ENCODE measurements at regions not wholly inside any gene's neighbourhood (a gene's known extent, or its start where the extent isn't known, plus 50 kb on each side); places are given as distances from the start of the nearest gene placed in this dataset.

DNA sequence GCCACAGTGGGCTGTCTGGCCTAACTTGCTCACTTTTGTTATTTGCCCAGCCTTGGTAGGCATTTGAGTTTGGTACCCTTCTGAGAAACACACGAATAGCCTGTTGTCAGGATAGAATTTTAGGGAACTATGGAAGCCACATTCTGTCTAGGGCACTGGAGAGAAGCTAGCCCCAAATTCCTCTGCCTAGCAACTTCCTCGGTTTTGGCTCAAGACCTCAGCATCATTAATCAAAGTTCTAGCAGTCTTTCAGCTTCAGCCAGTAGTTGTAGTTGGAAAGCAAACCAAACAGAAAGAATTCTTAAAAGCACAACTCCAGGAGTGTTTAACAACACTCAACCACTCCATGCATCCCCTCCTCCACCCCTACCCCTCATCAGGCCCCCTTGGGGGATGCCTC, 572.1 kb upstream of the PSMD7 start:
- no peaks in the 10 kb centered on the region for H3K36me3 ChIP-seq (ENCODE audit: control insufficient read depth, insufficient read depth, low read length)
- DNase-seq: no peak
- H3K4me3 ChIP-seq (ENCODE audit: low read length): no peak overlapping the region
- H3K9me3 ChIP-seq (replicated peaks; ENCODE audit: control insufficient read depth, low read depth, low read length): no peaks in the 10 kb centered on the region
- H3K27ac ChIP-seq (ENCODE audit: low read length): no peak overlapping the region
- 89% methylated on average over 1 of the region's 2 CpGs for WGBS (ENCODE audit: insufficient coverage)
- H3K4me1 ChIP-seq (ENCODE audit: control insufficient read depth, insufficient read depth, low read length): no peaks in the 10 kb centered on the region
- H3K27me3 ChIP-seq (ENCODE audit: control insufficient read depth, insufficient read depth, low read length): no peaks in the 10 kb centered on the region

DNA sequence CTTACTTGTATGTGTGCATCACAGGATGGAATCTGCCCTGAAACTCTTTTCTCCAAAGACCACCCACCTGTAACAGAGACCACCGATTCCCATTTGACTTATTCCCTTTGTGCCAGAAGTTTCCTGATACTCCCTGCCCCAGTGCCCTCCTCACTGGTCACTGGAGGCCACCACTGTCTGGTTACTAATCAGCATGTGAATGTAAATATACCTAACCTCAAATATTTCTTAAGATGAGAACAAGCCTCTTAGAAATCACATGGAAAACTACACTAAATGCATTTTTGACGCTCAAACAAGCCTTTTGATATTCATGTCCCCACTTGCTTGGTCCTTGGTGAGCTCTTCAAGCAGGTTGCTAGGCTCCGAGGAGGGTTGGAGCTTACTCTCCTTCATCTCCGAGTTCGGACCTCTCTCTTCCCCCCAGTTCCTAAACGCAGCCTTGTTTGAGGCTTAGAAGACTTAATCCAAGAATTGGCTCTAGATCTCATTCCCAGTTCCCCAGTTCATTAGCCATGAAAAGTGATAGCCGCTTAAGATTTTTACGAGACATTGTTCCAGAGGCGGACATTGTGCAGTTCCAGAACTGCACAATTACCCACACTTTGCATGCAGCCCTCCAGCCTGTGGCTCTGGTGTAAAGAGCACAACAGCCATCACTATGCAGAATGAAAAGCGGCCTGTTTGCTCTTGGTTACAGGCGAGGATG, 579.2 kb upstream of the PSMD7 start:
- DNase-seq: no peak
- Histone ChIP-seq H3K9me3 (replicated peaks; ENCODE audit: control insufficient read depth, low read depth, low read length) (no peaks in the 10 kb centered on the region), H3K36me3 (ENCODE audit: control insufficient read depth, insufficient read depth, low read length) (no peaks in the 10 kb centered on the region), H3K27ac (ENCODE audit: low read length) (no peak overlapping the region), H3K27me3 (ENCODE audit: control insufficient read depth, insufficient read depth, low read length) (no peaks in the 10 kb centered on the region), H3K4me3 (ENCODE audit: low read length) (no peak overlapping the region), H3K4me1 (ENCODE audit: control insufficient read depth, insufficient read depth, low read length) (peaks cover 6% of the 10 kb centered on the region)
- 71% methylated on average over 5 of the region's 11 CpGs for WGBS (ENCODE audit: insufficient coverage)

DNA sequence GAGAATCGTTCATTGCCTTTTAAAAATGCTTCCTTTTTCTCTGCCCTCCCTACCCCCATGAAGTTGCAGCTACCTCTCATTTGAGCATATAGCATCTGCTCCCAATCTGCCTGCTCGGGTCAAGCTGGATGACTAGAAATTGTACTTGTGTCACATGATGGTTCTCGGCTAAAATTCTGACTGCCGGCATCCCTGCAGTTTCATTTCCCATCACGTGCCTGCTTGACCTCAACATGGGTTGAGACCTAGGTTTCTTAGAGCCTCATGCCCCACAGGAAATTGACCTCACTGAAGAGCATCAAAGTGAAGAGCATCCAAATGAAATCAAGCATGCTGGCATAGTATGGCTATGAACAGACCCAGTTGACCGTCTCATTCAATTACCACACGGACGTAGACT, 581.6 kb upstream of the PSMD7 start:
- DNase-seq: no peak
- H3K27ac ChIP-seq (ENCODE audit: low read length): no peak overlapping the region
- WGBS (ENCODE audit: insufficient coverage): 74% methylated on average over 8 of the region's 8 CpGs
- H3K9me3 ChIP-seq (replicated peaks; ENCODE audit: control insufficient read depth, low read depth, low read length): no peaks in the 10 kb centered on the region
- H3K4me1 ChIP-seq (ENCODE audit: control insufficient read depth, insufficient read depth, low read length): peaks cover 14% of the 10 kb centered on the region
- no peak overlapping the region for H3K4me3 ChIP-seq (ENCODE audit: low read length)
- H3K36me3 ChIP-seq (ENCODE audit: control insufficient read depth, insufficient read depth, low read length): no peaks in the 10 kb centered on the region
- no peaks in the 10 kb centered on the region for H3K27me3 ChIP-seq (ENCODE audit: control insufficient read depth, insufficient read depth, low read length)

DNA sequence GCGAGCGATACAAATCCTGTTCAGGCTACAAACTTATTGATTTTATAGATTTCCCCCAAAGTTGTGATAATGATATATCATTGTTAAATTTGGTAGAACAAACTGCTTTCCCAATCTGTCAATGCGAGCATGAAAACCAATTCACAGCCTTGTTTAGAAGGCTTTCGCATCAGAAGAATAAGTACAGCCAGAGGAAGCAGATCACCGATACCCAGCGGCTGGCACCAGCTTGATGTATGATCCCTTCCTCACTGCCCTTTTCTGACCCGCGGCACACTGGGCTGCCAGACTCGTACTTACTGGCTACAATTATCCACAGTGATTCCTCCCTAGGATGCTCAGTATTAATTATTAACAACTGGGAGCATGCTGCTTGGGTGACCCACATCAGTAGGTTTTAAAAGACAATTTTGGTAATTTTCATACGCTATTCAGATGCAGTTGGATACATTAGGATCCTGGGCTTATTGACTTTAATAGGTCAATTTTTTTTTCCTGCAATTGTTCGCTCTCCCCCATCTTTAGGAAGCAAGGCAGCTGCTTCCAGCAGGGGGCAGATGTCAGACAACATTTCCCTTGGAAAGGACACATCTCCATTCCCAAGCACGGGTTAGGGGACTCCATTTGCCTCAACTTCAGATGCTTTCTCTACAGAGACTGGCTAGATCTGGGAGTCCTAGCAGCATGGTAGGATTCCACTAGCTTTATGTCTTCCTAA, 582.7 kb upstream of the PSMD7 start:
- peak; percentile 25 for DNase-seq
- 85% methylated on average over 8 of the region's 12 CpGs for WGBS (ENCODE audit: insufficient coverage)
- no peaks in the 10 kb centered on the region for H3K27me3 ChIP-seq (ENCODE audit: control insufficient read depth, insufficient read depth, low read length)
- H3K27ac ChIP-seq (ENCODE audit: low read length): no peak overlapping the region
- no peaks in the 10 kb centered on the region for H3K36me3 ChIP-seq (ENCODE audit: control insufficient read depth, insufficient read depth, low read length)
- no peak overlapping the region for H3K4me3 ChIP-seq (ENCODE audit: low read length)
- H3K9me3 ChIP-seq (replicated peaks; ENCODE audit: control insufficient read depth, low read depth, low read length): no peaks in the 10 kb centered on the region
- H3K4me1 ChIP-seq (ENCODE audit: control insufficient read depth, insufficient read depth, low read length): peaks cover 14% of the 10 kb centered on the region

DNA sequence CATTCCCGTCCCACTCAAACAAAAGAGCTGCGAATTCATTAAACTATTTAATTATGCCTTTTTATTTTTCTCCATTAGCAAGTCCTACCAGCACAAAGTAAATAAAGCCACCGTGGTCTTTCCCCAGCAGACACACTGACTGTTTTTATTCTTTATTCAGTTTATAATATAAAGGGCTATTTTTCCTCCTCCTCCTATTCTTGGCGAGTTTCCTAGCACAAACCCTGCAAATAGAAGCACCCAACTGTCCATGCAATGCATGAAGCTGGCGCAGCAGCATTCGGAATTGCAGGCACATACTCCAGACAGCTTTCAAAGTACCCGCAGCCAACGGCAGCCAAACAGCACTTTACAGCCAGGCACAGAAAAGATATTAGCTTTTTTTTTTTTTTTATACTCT, 583.4 kb upstream of the PSMD7 start:
- no peaks in the 10 kb centered on the region for H3K9me3 ChIP-seq (replicated peaks; ENCODE audit: control insufficient read depth, low read depth, low read length)
- WGBS (ENCODE audit: insufficient coverage): 55% methylated on average over 2 of the region's 8 CpGs
- peak; percentile 65 for DNase-seq
- H3K36me3 ChIP-seq (ENCODE audit: control insufficient read depth, insufficient read depth, low read length): no peaks in the 10 kb centered on the region
- H3K4me1 ChIP-seq (ENCODE audit: control insufficient read depth, insufficient read depth, low read length): peaks cover 14% of the 10 kb centered on the region
- H3K27me3 ChIP-seq (ENCODE audit: control insufficient read depth, insufficient read depth, low read length): no peaks in the 10 kb centered on the region
- no peak overlapping the region for H3K27ac ChIP-seq (ENCODE audit: low read length)
- H3K4me3 ChIP-seq (ENCODE audit: low read length): no peak overlapping the region

DNA sequence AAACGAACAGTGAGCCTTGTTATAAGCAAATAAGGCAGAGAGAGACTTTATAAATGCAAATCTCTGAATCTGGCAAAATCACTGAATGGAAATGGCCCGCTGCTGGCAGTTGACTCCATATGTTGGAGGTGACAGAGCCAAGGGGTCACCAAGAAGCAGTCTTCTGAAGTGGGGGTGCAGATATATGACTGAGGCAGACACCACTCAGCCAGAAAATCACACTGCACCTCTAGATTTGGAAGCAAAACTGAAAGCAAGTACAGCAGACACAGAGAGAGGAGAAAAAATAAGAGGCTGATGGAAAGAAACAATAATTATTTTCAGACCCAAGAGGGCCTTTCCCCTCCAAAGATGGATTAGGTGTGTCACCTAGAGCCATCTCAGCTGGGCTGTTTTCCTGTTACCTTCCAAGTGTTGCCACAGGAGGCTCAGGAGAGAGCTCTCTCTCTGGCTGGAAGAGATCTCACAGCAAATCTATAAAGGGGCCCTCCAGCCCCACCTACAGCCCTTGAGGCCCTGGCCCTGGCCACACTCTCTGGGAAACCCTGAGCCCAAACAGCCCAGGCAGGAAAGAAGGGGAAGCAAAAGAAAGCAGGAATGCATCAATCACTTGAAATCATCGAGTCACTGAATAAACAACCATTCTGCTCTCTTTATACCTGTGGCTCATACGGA, 585.1 kb upstream of the PSMD7 start:
- H3K4me3 ChIP-seq (ENCODE audit: low read length): no peak overlapping the region
- H3K36me3 ChIP-seq (ENCODE audit: control insufficient read depth, insufficient read depth, low read length): no peaks in the 10 kb centered on the region
- H3K27me3 ChIP-seq (ENCODE audit: control insufficient read depth, insufficient read depth, low read length): no peaks in the 10 kb centered on the region
- DNase-seq: no peak
- 55% methylated on average over 2 of the region's 4 CpGs for WGBS (ENCODE audit: insufficient coverage)
- no peaks in the 10 kb centered on the region for H3K9me3 ChIP-seq (replicated peaks; ENCODE audit: control insufficient read depth, low read depth, low read length)
- H3K4me1 ChIP-seq (ENCODE audit: control insufficient read depth, insufficient read depth, low read length): peaks cover 14% of the 10 kb centered on the region
- no peak overlapping the region for H3K27ac ChIP-seq (ENCODE audit: low read length)

DNA sequence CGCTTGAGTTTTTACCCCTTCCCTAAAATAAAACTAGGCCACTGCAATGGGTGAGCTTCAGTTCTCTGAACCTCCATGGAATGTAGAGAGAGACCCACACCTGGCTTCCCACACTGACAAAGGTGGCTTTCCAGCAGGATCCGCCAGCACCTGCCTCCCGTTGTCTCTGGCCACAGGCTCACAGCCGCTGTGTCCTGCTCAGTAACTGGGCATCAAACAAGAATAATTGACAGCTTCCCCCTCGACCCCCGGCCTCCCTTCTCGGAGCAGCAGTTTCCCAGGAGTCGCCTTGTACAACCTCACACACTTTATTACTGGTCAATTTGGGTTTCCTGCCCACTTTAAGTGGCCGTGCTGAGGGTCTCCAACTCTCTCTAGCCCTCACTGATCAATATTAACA, 586.1 kb upstream of the PSMD7 start:
- no peak for DNase-seq
- Histone ChIP-seq H3K4me1 (ENCODE audit: control insufficient read depth, insufficient read depth, low read length) (peaks cover 14% of the 10 kb centered on the region), H3K4me3 (ENCODE audit: low read length) (no peak overlapping the region), H3K27ac (ENCODE audit: low read length) (no peak overlapping the region), H3K9me3 (replicated peaks; ENCODE audit: control insufficient read depth, low read depth, low read length) (no peaks in the 10 kb centered on the region), H3K27me3 (ENCODE audit: control insufficient read depth, insufficient read depth, low read length) (no peaks in the 10 kb centered on the region), H3K36me3 (ENCODE audit: control insufficient read depth, insufficient read depth, low read length) (no peaks in the 10 kb centered on the region)
- 74% methylated on average over 8 of the region's 9 CpGs for WGBS (ENCODE audit: insufficient coverage)

DNA sequence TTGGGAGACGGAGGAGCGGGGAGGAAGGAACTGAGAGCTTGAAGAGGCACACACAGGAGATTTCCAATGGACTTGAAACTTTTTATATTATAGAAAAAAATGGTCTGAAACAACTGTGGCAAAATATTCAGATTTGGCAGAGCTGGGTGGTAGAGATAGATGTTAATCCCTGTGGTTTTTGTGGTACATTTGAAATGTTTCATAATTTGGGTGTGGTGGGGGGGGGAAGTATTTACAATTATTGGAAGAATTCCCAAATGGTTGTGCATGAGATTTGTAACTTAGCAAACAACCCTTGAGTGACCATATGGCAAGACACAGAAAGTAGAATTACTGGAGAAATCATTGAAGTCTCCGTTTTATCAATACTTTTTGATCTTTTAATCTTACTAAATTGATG, 588.8 kb upstream of the PSMD7 start:
- no peaks in the 10 kb centered on the region for H3K36me3 ChIP-seq (ENCODE audit: control insufficient read depth, insufficient read depth, low read length)
- no peaks in the 10 kb centered on the region for H3K9me3 ChIP-seq (replicated peaks; ENCODE audit: control insufficient read depth, low read depth, low read length)
- no peaks in the 10 kb centered on the region for H3K27me3 ChIP-seq (ENCODE audit: control insufficient read depth, insufficient read depth, low read length)
- peaks cover 12% of the 10 kb centered on the region for H3K4me1 ChIP-seq (ENCODE audit: control insufficient read depth, insufficient read depth, low read length)
- no peak overlapping the region for H3K4me3 ChIP-seq (ENCODE audit: low read length)
- H3K27ac ChIP-seq (ENCODE audit: low read length): no peak overlapping the region
- WGBS (ENCODE audit: insufficient coverage): 90% methylated on average over 2 of the region's 3 CpGs
- DNase-seq: no peak

DNA sequence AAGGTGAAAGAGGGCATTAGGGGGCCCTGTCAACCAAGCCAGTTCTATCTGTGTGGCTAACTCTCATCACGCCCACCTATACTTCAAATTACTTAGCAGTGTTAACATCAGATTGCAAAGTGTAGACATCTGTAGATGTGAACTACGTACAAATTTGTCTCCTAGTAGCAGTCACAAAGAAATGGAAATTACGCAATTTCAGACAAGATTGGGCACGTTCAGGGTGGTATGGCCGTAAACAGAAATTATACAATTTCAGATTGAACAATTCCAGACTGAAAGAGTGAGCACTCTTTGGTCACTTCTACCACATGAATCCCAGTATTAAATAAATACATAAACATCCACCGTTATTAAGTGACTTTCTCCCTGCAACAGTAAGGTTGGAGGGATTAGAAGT, 592.7 kb upstream of the PSMD7 start:
- Histone ChIP-seq H3K9me3 (replicated peaks; ENCODE audit: control insufficient read depth, low read depth, low read length) (no peaks in the 10 kb centered on the region), H3K4me1 (ENCODE audit: control insufficient read depth, insufficient read depth, low read length) (no peaks in the 10 kb centered on the region), H3K27me3 (ENCODE audit: control insufficient read depth, insufficient read depth, low read length) (no peaks in the 10 kb centered on the region), H3K36me3 (ENCODE audit: control insufficient read depth, insufficient read depth, low read length) (no peaks in the 10 kb centered on the region), H3K27ac (ENCODE audit: low read length) (no peak overlapping the region), H3K4me3 (ENCODE audit: low read length) (no peak overlapping the region)
- no peak for DNase-seq
- WGBS (ENCODE audit: insufficient coverage): 86% methylated on average over 4 of the region's 6 CpGs

DNA sequence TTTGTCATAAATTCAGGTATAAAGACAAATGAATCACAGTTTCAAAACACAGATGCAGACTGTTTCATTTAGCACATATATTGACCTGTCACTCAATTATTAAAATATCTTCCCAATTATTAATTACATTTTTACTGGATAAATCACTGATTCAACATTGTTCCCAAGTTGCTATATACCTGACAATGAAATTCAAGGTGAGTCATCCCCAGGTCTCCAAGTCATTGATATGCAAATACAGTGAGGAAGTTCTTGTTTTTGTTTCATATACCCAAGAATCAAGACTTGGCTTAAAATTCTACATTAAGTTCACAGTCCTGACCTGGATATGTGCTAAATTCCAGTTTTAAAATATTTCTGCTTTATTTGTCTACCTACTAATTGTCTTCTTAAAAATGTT, 599.3 kb upstream of the PSMD7 start:
- Histone ChIP-seq H3K27me3 (ENCODE audit: control insufficient read depth, insufficient read depth, low read length) (no peaks in the 10 kb centered on the region), H3K27ac (ENCODE audit: low read length) (no peak overlapping the region), H3K9me3 (replicated peaks; ENCODE audit: control insufficient read depth, low read depth, low read length) (no peaks in the 10 kb centered on the region), H3K4me3 (ENCODE audit: low read length) (no peak overlapping the region), H3K4me1 (ENCODE audit: control insufficient read depth, insufficient read depth, low read length) (no peaks in the 10 kb centered on the region), H3K36me3 (ENCODE audit: control insufficient read depth, insufficient read depth, low read length) (no peaks in the 10 kb centered on the region)
- DNase-seq: no peak
